Stomach (tissue), 8 donors: ENCODE measurements at regions not wholly inside any gene's neighbourhood (a gene's known extent, or its start where the extent isn't known, plus 50 kb on each side); places are given as distances from the start of the nearest gene placed in this dataset.

ENCODE experiments used
- DNase-seq, 2 donors: peaks; one replicate each; pipeline versions ENCODE4 v3.0.0 to v3.0.0-alpha.2; 2013 to 2019
- H3K27ac ChIP-seq, 5 donors: fragments of 200-600 bp in 4 of 5; sonication (generic) in 4 of 5; one replicate each; pipeline ENCODE4 v1.5.1; 2013 to 2019; ENCODE audit warnings: mild to moderate bottlenecking in 1 of 5, moderate library complexity in 1 of 5
- H3K27me3 ChIP-seq, 3 donors: fragments of 200-600 bp; sonication (generic); one replicate each; pipeline ENCODE4 v1.5.1; 2017 to 2019; ENCODE audit warnings: mixed run types in 1 of 3
- H3K36me3 ChIP-seq, 4 donors: fragments of 200-600 bp; sonication (generic); 1 replicate in 3 of 4; 2 replicates in 1 of 4; pipeline ENCODE4 v1.5.1; 2016 to 2019
- H3K4me1 ChIP-seq, 4 donors: fragments of 200-600 bp; sonication (generic); one replicate each; pipeline ENCODE4 v1.5.1; 2016 to 2019
- H3K4me3 ChIP-seq, 4 donors: fragments of 200-600 bp; sonication (generic) in 3 of 4; one replicate each; pipeline ENCODE4 v1.5.1; 2016 to 2019; ENCODE audit warnings: mild to moderate bottlenecking in 1 of 4
- H3K9me3 ChIP-seq, 4 donors: fragments of 200-600 bp; sonication (generic); one replicate each; pipeline ENCODE4 v1.5.1; 2016 to 2019
- EP300 ChIP-seq: sonication (generic); formaldehyde crosslinking; IDR thresholded peaks from one replicate; pipeline ENCODE4 v1.6.1; 2017; ENCODE audit warnings: antibody characterized with exemption
- POLR2A ChIP-seq, 4 donors: fragments of 450-650 bp; IDR thresholded peaks; one replicate each; pipeline ENCODE4 v1.6.1; 2016; ENCODE audit warnings: antibody characterized with exemption in 4 of 4, control low read depth in 2 of 4, mild to moderate bottlenecking in 1 of 4, moderate library complexity in 1 of 4
- POLR2AphosphoS5 ChIP-seq, 3 donors: sonication (generic); formaldehyde crosslinking; IDR thresholded peaks; one replicate each; pipeline ENCODE4 v1.6.1; 2016; ENCODE audit warnings: antibody characterized with exemption in 3 of 3
- WGBS, 5 donors: extraction: QIAGEN DNeasy Blood & Tissue Kit in 3 of 5; methylation state at CpG; one replicate each; pipeline versions ENCODE4 v1.1.5 to v1.1.7; 2013 to 2018; 5-methylcytosine and 5-hydroxymethylcytosine counted together
- intact Hi-C: fragments of 100-400 bp; cut with DNase I; formaldehyde crosslinking; loops from one replicate; pipeline ENCODE4 v1.15.1; 2023; ENCODE audit warnings: low total_unique reads
- TF ChIP-seq, protein P1 (sequence below), 7 experiments: fragments of 450-650 bp in 4 of 7; fragments of 200-600 bp in 3 of 7; sonication (generic) in 3 of 7; IDR thresholded peaks; one replicate each; pipeline ENCODE4 v1.5.1; 2016 to 2019; ENCODE audit warnings: antibody characterized with exemption in 7 of 7, control low read depth in 2 of 7, mild to moderate bottlenecking in 1 of 7
- donor health status: healthy with polysubstance abuse.
- donor health status: Bipolar disorder and iron deficiency.
- donor health status: healthy.

DNA sequence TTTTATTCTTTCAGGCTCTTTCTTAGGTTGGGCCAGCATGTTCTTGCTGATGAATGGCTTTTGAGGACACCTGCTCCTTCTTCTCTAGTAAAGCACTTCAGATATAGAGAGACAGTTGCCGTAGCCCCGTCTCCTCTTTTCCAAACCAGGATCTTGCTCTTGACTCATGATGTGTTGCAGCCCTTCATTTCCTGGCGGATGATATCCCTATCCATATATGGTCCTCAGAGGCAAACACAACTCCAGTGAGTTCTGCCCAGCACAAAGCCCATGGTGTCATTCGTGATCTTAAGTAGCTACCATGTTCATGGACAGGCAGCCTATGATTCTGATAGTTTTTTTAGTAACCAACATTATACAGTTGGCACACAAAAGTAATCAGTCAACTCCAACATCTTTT is 59.8 kb upstream of the ACSL1 start:
- H3K27ac ChIP-seq, result no peak overlapping the region
- WGBS, 5 donors, result 87 to 99% (median 92%) methylated on average over 4 of the region's 4 CpGs
- H3K4me1 ChIP-seq, result no peaks in the 10 kb centered on the region
- no peaks in the 10 kb centered on the region for H3K9me3 ChIP-seq
- no peak for DNase-seq
- H3K4me3 ChIP-seq, result no peak overlapping the region
- H3K36me3 ChIP-seq, result no peaks in the 10 kb centered on the region
- TF ChIP-seq POLR2AphosphoS5 (IDR thresholded peaks at IDR 0.05), result no peak
- TF ChIP-seq, protein P1, sequence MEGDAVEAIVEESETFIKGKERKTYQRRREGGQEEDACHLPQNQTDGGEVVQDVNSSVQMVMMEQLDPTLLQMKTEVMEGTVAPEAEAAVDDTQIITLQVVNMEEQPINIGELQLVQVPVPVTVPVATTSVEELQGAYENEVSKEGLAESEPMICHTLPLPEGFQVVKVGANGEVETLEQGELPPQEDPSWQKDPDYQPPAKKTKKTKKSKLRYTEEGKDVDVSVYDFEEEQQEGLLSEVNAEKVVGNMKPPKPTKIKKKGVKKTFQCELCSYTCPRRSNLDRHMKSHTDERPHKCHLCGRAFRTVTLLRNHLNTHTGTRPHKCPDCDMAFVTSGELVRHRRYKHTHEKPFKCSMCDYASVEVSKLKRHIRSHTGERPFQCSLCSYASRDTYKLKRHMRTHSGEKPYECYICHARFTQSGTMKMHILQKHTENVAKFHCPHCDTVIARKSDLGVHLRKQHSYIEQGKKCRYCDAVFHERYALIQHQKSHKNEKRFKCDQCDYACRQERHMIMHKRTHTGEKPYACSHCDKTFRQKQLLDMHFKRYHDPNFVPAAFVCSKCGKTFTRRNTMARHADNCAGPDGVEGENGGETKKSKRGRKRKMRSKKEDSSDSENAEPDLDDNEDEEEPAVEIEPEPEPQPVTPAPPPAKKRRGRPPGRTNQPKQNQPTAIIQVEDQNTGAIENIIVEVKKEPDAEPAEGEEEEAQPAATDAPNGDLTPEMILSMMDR (IDR thresholded peaks at IDR 0.05), result no peak
- no peak for TF ChIP-seq POLR2A (IDR thresholded peaks at IDR 0.05)
- no peak for TF ChIP-seq EP300
- intact Hi-C loops, result no loop called here
- no peaks in the 10 kb centered on the region for H3K27me3 ChIP-seq

DNA sequence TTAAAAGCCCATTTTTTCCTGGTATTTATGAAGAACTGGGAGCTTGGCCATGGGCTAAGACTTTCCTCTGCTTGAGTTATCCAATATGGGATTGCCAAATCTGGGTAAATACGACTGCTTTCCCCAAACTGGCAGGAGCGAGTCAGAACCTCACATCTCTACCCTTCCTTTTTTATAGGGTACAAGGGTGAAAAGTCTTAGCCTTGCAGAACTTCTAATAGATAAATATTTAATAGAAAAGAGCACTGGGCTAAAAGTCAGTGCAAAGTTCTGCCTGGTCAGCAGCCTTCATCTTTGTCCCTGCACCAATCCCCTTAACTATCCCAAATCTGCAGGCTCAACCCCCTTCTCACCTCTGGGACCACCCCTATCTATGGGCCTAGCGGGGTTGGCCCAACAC is 61.6 kb upstream of the ACSL1 start:
- H3K4me1 ChIP-seq, result no peaks in the 10 kb centered on the region
- no peaks in the 10 kb centered on the region for H3K36me3 ChIP-seq
- DNase-seq, result no peak
- H3K9me3 ChIP-seq, result no peaks in the 10 kb centered on the region
- H3K27me3 ChIP-seq, result no peaks in the 10 kb centered on the region
- H3K4me3 ChIP-seq, result no peak overlapping the region
- 72 to 96% (median 95%) methylated on average over 3 of the region's 3 CpGs for WGBS, 5 donors
- no peak overlapping the region for H3K27ac ChIP-seq
- intact Hi-C loops, result no loop called here
- TF ChIP-seq POLR2A (IDR thresholded peaks at IDR 0.05) (no peak), EP300 (no peak), POLR2AphosphoS5 (IDR thresholded peaks at IDR 0.05) (no peak)
- TF ChIP-seq, protein P1 (IDR thresholded peaks at IDR 0.05), result no peak

DNA sequence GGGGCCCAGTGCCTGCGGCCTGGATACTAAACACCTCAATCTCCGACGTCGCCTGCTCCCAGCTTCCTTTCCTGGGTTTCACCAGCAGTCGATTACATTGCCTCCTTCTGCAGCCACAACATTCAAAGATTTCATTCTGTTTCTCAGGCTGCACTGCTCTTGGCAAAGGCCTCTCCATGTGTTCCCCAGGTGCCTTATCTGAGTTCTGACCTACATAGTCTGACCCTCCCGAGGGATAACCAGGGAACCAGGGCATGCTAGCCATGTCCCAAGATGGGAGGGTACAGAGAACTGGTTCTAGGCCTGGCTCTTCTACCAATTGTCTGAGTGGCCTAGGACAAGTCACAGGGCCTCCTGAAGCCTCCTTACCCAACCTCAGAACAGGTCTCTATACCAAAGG is 62.2 kb upstream of the ACSL1 start:
- Histone ChIP-seq H3K4me3 (no peak overlapping the region), H3K27ac (no peak overlapping the region), H3K27me3 (no peaks in the 10 kb centered on the region), H3K9me3 (no peaks in the 10 kb centered on the region), H3K4me1 (no peaks in the 10 kb centered on the region), H3K36me3 (no peaks in the 10 kb centered on the region)
- intact Hi-C loops, result no loop called here
- no peak for DNase-seq
- no peak for TF ChIP-seq EP300
- no peak for TF ChIP-seq POLR2AphosphoS5 (IDR thresholded peaks at IDR 0.05)
- TF ChIP-seq, protein P1 (IDR thresholded peaks at IDR 0.05), result no peak
- TF ChIP-seq POLR2A (IDR thresholded peaks at IDR 0.05), result no peak
- WGBS, 5 donors, result 51 to 90% (median 71%) methylated on average over 6 of the region's 6 CpGs

DNA sequence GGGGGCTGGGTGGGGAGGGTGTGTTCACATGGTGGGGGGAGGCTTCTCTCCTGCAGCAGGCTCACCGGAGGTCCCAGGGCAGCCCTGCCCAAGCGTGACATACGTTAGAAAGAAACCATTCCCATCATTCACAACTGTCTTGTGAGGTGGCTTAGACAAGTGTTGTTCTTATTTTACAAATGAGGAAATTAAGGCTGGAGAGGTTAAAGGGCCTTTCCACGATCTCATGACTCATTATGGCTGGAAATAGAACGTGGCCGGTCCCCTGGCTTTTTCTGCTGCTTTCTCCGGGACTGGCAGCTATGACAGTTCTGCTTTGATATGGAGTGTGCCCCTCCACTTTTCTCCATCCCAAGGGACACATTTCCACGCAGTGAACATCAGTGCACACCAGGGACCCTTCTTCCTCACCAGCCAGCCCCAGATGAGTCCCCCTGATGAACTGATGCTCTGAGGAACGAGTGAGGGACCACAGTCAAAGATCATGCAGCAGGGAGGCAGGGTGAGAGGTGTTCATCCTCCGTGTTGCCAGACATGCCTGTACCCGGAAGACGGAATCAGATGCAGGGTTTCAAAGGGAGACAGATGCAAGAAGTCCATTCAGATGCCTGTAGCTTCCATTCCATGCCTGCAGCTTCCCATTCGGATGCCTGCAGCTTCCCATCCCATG is 64.0 kb upstream of the ACSL1 start:
- intact Hi-C loops, result no loop called here
- no peak for DNase-seq
- Histone ChIP-seq H3K9me3 (peaks cover 0 to 4% (median 0%) of the 10 kb centered on the region in 4 donors), H3K4me1 (no peaks in the 10 kb centered on the region), H3K27ac (no peak overlapping the region), H3K36me3 (no peaks in the 10 kb centered on the region), H3K27me3 (no peaks in the 10 kb centered on the region), H3K4me3 (no peak overlapping the region)
- TF ChIP-seq EP300 (no peak), POLR2AphosphoS5 (IDR thresholded peaks at IDR 0.05) (no peak), POLR2A (IDR thresholded peaks at IDR 0.05) (no peak)
- TF ChIP-seq, protein P1 (IDR thresholded peaks at IDR 0.05), result no peak
- WGBS, 5 donors, result 58 to 65% (median 62%) methylated on average over 13 of the region's 13 CpGs
